ENCODE measurements at regions not wholly inside any gene's neighbourhood (a gene's known extent, or its start where the extent isn't known, plus 50 kb on each side); places are given as distances from the start of the nearest gene placed in this dataset.

- TF ChIP-seq AKNA (CRISPR knock-in tag; IDR thresholded peaks at IDR 0.05; ENCODE audit: borderline replicate concordance): no peak
- TF ChIP-seq ZNF451 (CRISPR knock-in tag; IDR thresholded peaks at IDR 0.05): no peak
- TF ChIP-seq ZGPAT (CRISPR knock-in tag; IDR thresholded peaks at IDR 0.05): no peak; the same call in 1 of the 2 replicates
- TF ChIP-seq BRF2 (CRISPR knock-in tag; IDR thresholded peaks at IDR 0.05): no peak
- no peak for TF ChIP-seq PHF8 (CRISPR knock-in tag; IDR thresholded peaks at IDR 0.05)
- TF ChIP-seq ZNF550 (CRISPR knock-in tag; IDR thresholded peaks at IDR 0.05; ENCODE audit: borderline replicate concordance): no peak
- TF ChIP-seq PITX1 (CRISPR knock-in tag; IDR thresholded peaks at IDR 0.05): peak; percentile 40; the same call in 1 of the 2 replicates
- no peak for TF ChIP-seq ZNF792 (CRISPR knock-in tag; IDR thresholded peaks at IDR 0.05)
- no peak for TF ChIP-seq IKZF5 (CRISPR knock-in tag; IDR thresholded peaks at IDR 0.05)
- TF ChIP-seq ZNF850 (CRISPR knock-in tag; conservative IDR thresholded peaks at IDR 0.05): no peak
- no peak for TF ChIP-seq HNRNPH1 (optimal IDR thresholded peaks at IDR 0.05; ENCODE audit: low read depth, low read length)
- TF ChIP-seq ZFX (CRISPR knock-in tag; IDR thresholded peaks at IDR 0.05; ENCODE audit: low read depth): no peak
- TF ChIP-seq TRAFD1 (CRISPR knock-in tag; IDR thresholded peaks at IDR 0.05; ENCODE audit: borderline replicate concordance): no peak
- TF ChIP-seq AHR (CRISPR knock-in tag; IDR thresholded peaks at IDR 0.05): no peak
- TF ChIP-seq KDM6A (CRISPR knock-in tag; IDR thresholded peaks at IDR 0.05; ENCODE audit: low read depth): no peak
- TF ChIP-seq SOX13 (IDR thresholded peaks at IDR 0.05): no peak
- TF ChIP-seq SOX13 (CRISPR knock-in tag; conservative IDR thresholded peaks at IDR 0.05 in 1 of 2, IDR thresholded peaks at IDR 0.05 in 1 of 2): peak in 1 of 2 experiments; percentile 70; a peak in 2 of 4 replicates
- TF ChIP-seq ZMAT5 (CRISPR knock-in tag; IDR thresholded peaks at IDR 0.05; ENCODE audit: borderline replicate concordance, low read depth): no peak
Observed at GRCh38 chr17:62163847-62164246, 98.8 kb upstream of the MED13 start (continued).

All from HepG2 (cell line).